Trophoblast cell (in vitro differentiated cells and primary cell): ENCODE measurements at regions not wholly inside any gene's neighbourhood (a gene's known extent, or its start where the extent isn't known, plus 50 kb on each side); places are given as distances from the start of the nearest gene placed in this dataset.

Experiments used
- DNase-seq, 2 donors: peaks; one replicate each; pipeline ENCODE4 v3.0.0-alpha.2; 2016
- H2AFZ ChIP-seq: 2 replicates; pipeline ENCODE4 v1.6.1; 2013; ENCODE audit warnings: low read length, moderate library complexity, mild to moderate bottlenecking; ENCODE audit not compliant: insufficient read depth, poor library complexity
- H2AK5ac ChIP-seq: 2 replicates; pipeline ENCODE4 v1.6.1; 2013; ENCODE audit warnings: mild to moderate bottlenecking, low read length
- H2BK120ac ChIP-seq: 2 replicates; pipeline ENCODE4 v1.6.1; 2013; ENCODE audit warnings: low read length, mild to moderate bottlenecking, moderate library complexity; ENCODE audit not compliant: insufficient read depth, poor library complexity
- H2BK12ac ChIP-seq: 2 replicates; pipeline ENCODE4 v1.6.1; 2013; ENCODE audit warnings: mild to moderate bottlenecking, low read length, moderate library complexity
- H2BK5ac ChIP-seq: 2 replicates; pipeline ENCODE4 v1.6.1; 2013; ENCODE audit warnings: low read length, low read depth, moderate library complexity, mild to moderate bottlenecking; ENCODE audit not compliant: poor library complexity
- H3K14ac ChIP-seq: 2 replicates; pipeline ENCODE4 v1.6.1; 2013; ENCODE audit warnings: mild to moderate bottlenecking, low read length
- H3K18ac ChIP-seq: 2 replicates; pipeline ENCODE4 v1.6.1; 2013; ENCODE audit warnings: mild to moderate bottlenecking, low read length
- H3K23ac ChIP-seq: 2 replicates; pipeline ENCODE4 v1.6.1; 2013; ENCODE audit warnings: low read length
- H3K27ac ChIP-seq: 2 replicates; pipeline ENCODE4 v1.5.1; 2013; ENCODE audit warnings: low read depth, mild to moderate bottlenecking, inconsistent platforms, low read length, moderate library complexity
- H3K27me3 ChIP-seq: 2 replicates; pipeline ENCODE4 v1.6.1; 2013; ENCODE audit warnings: inconsistent platforms, mild to moderate bottlenecking, low read length, moderate library complexity; ENCODE audit not compliant: insufficient read depth
- H3K36me3 ChIP-seq, 2 experiments: 1 replicate in 1 of 2; 2 replicates in 1 of 2; pipeline ENCODE4 v1.6.1; 2013; ENCODE audit warnings: low read length in 2 of 2, mild to moderate bottlenecking in 2 of 2, moderate library complexity in 1 of 2; ENCODE audit not compliant: insufficient read depth in 2 of 2, control insufficient read depth in 1 of 2
- H3K4ac ChIP-seq: 2 replicates; pipeline ENCODE4 v1.6.1; 2013; ENCODE audit warnings: low read depth, mild to moderate bottlenecking, low read length, moderate library complexity
- H3K4me1 ChIP-seq, 2 experiments: 1 replicate in 1 of 2; 2 replicates in 1 of 2; pipeline ENCODE4 v1.6.1; 2013; ENCODE audit warnings: low read length in 2 of 2, mild to moderate bottlenecking in 2 of 2, moderate library complexity in 1 of 2; ENCODE audit not compliant: insufficient read depth in 2 of 2, control insufficient read depth in 1 of 2
- H3K4me2 ChIP-seq: 2 replicates; pipeline ENCODE4 v1.6.1; 2013; ENCODE audit warnings: inconsistent platforms, mild to moderate bottlenecking, low read length, moderate library complexity
- H3K4me3 ChIP-seq: 2 replicates; pipeline ENCODE4 v1.5.1; 2013; ENCODE audit warnings: mild to moderate bottlenecking, low read depth, low read length, inconsistent platforms
- H3K79me1 ChIP-seq: one replicate; pipeline ENCODE4 v1.6.1; 2013; ENCODE audit warnings: low read length
- H3K79me2 ChIP-seq: 2 replicates; pipeline ENCODE4 v1.6.1; 2013; ENCODE audit warnings: low read length, mild to moderate bottlenecking; ENCODE audit not compliant: control insufficient read depth, insufficient read depth, poor library complexity
- H3K9ac ChIP-seq: 2 replicates; pipeline ENCODE4 v1.6.1; 2013; ENCODE audit warnings: mild to moderate bottlenecking, low read length
- H3K9me3 ChIP-seq: 2 replicates; pipeline ENCODE4 v1.6.1; 2013; ENCODE audit warnings: low read depth, mild to moderate bottlenecking, control low read depth, inconsistent platforms, low read length; ENCODE audit not compliant: insufficient read depth
- H4K12ac ChIP-seq: 2 replicates; pipeline ENCODE4 v1.6.1; 2013; ENCODE audit warnings: low read depth, mild to moderate bottlenecking, low read length, moderate library complexity
- H4K8ac ChIP-seq: 2 replicates; pipeline ENCODE4 v1.6.1; 2013; ENCODE audit warnings: low read depth, mild to moderate bottlenecking, low read length, moderate library complexity
- H4K91ac ChIP-seq: one replicate; pipeline ENCODE4 v1.6.1; 2013; ENCODE audit warnings: low read depth, mild to moderate bottlenecking, low read length, moderate library complexity
- WGBS: extraction: QIAGEN DNeasy Blood & Tissue Kit; methylation state at CpG from one replicate; pipeline ENCODE4 v1.1.7; 2013; ENCODE audit warnings: missing lambda C conversion rate; ENCODE audit not compliant: insufficient read length, insufficient coverage; ENCODE audit errors: extremely low coverage; 5-methylcytosine and 5-hydroxymethylcytosine counted together

DNA sequence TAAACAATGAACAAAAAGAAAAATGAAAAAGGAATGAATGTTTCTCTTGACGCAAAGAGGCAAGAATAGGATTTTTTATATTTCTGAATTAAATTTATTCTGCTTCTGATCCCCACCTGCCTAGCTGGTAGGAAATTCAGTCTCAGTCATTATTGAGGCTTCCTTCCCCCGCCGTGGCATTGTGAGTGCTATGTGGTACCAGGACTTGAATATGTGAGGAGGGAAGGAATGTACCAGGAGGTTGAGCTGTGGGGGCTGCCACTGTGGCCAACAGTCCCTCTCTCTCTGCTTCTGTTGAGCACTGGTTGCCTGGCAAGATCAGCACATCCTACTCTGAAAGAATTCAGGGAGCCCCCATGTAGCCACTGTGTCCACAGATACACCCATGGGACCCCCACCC lies 368.1 kb upstream of the JARID2 start:
- H3K9me3 ChIP-seq = peaks cover 1% of the 10 kb centered on the region
- H4K91ac ChIP-seq = no peak overlapping the region
- WGBS = no CpG with 5 or more reads among the region's 3 CpGs
- no peak overlapping the region for H2BK120ac ChIP-seq
- peaks cover 0 to 2% of the 10 kb centered on the region in 2 experiments for H3K4me1 ChIP-seq
- H2AFZ ChIP-seq = no peak overlapping the region
- peak overlapping the region; percentile 73 for H2BK12ac ChIP-seq
- no peak overlapping the region for H2BK5ac ChIP-seq
- H3K27ac ChIP-seq = no peak overlapping the region
- no peaks in the 10 kb centered on the region for H3K79me2 ChIP-seq
- H3K4ac ChIP-seq = peak overlapping the region; percentile 25
- H2AK5ac ChIP-seq = no peak overlapping the region
- no peak for DNase-seq
- no peaks in the 10 kb centered on the region for H3K36me3 ChIP-seq
- no peak overlapping the region for H4K12ac ChIP-seq
- no peaks in the 10 kb centered on the region for H3K27me3 ChIP-seq
- no peak overlapping the region for H3K23ac ChIP-seq
- no peak overlapping the region for H3K4me2 ChIP-seq
- H4K8ac ChIP-seq = no peak overlapping the region
- H3K14ac ChIP-seq = peak overlapping the region; percentile 22
- no peaks in the 10 kb centered on the region for H3K79me1 ChIP-seq
- no peak overlapping the region for H3K4me3 ChIP-seq
- H3K9ac ChIP-seq = no peak overlapping the region
- H3K18ac ChIP-seq = no peak overlapping the region

DNA sequence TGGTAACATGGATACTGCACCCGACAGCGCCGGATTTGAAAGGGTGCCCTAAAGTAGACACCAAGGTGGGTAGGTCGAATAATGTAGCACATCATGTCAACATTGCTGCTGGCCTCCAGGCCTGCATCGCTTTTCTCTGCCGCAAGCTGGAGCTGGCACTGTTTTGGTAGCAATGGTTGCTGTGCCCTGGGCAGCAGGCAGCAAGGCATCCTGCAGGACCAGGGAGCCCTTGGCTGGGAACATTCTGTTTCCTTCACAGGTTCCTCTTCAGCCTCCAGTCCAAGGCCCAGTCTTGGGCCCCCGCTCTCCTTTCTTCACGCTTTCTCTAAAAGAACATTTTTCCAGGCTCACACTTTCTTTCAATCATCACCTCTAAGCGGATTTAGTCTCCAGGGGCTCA lies 365.8 kb upstream of the JARID2 start:
- Histone ChIP-seq H3K9me3 (peaks cover 1% of the 10 kb centered on the region), H4K12ac (no peak overlapping the region), H3K9ac (peak overlapping the region; percentile 45), H2BK5ac (no peak overlapping the region), H3K4ac (no peak overlapping the region), H2BK12ac (no peak overlapping the region), H3K79me1 (no peaks in the 10 kb centered on the region), H3K4me3 (peak overlapping the region; percentile 23), H3K23ac (peak overlapping the region; percentile 21), H2BK120ac (no peak overlapping the region), H2AK5ac (no peak overlapping the region), H3K4me1 (peaks cover 2% of the 10 kb centered on the region in 2 experiments), H2AFZ (no peak overlapping the region), H3K79me2 (no peaks in the 10 kb centered on the region), H3K27ac (no peak overlapping the region), H3K36me3 (no peaks in the 10 kb centered on the region), H3K14ac (no peak overlapping the region), H4K8ac (no peak overlapping the region), H3K27me3 (no peaks in the 10 kb centered on the region), H3K18ac (no peak overlapping the region), H4K91ac (no peak overlapping the region), H3K4me2 (no peak overlapping the region)
- DNase-seq = no peak
- WGBS = no CpG with 5 or more reads among the region's 9 CpGs

DNA sequence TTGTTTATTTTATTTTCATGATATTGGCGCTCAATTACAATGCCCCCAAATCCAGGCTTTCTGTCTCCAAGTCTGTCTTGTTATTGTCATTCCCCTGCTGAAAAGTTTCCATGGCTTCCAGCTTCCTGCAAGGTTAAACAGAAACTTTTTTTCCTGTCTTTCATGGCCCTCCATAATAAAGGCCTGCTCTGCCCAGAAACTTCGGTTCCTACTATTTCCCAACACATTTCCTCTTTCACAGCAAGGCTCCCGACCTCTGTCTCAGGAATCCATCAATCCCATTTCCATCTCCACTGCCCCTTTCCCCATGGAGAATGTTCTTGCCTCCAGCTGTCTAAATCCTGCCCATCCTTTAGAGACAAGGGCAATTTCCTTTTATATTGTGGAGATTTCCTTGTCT lies 365.2 kb upstream of the JARID2 start:
- WGBS = no CpG with 5 or more reads among the region's 3 CpGs
- Histone ChIP-seq H3K9me3 (peaks cover 1% of the 10 kb centered on the region), H2AK5ac (no peak overlapping the region), H3K36me3 (no peaks in the 10 kb centered on the region), H3K4me1 (peaks cover 2% of the 10 kb centered on the region in 2 experiments), H3K79me1 (no peaks in the 10 kb centered on the region), H3K14ac (no peak overlapping the region), H3K79me2 (no peaks in the 10 kb centered on the region), H3K27ac (no peak overlapping the region), H3K4me2 (no peak overlapping the region), H3K9ac (no peak overlapping the region), H2BK120ac (no peak overlapping the region), H3K4ac (no peak overlapping the region), H4K91ac (no peak overlapping the region), H4K12ac (no peak overlapping the region), H3K27me3 (no peaks in the 10 kb centered on the region), H4K8ac (no peak overlapping the region), H3K18ac (no peak overlapping the region), H3K23ac (no peak overlapping the region), H2BK5ac (no peak overlapping the region), H3K4me3 (no peak overlapping the region), H2BK12ac (no peak overlapping the region), H2AFZ (no peak overlapping the region)
- DNase-seq = no peak

DNA sequence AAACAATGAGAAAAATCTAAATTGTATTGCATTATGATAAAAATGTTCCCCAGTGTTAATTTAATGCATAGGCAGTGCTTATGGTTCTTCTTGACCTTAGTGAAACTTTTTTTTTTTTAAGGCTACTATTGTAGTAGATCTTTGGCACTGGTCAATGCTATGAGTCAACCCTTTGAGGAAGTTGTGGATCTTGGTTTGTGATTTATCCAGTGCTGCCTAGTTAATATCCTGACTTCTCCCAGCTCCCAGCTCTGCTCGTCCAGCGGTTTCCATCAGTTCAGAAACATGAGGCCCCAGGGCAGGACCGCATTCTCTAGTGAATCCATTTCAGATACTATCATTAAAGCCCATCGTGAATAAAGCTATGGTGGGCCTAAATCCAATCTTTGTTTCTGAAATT lies 364.5 kb upstream of the JARID2 start:
- H4K8ac ChIP-seq = no peak overlapping the region
- H2AK5ac ChIP-seq = no peak overlapping the region
- no peaks in the 10 kb centered on the region for H3K79me2 ChIP-seq
- H2BK12ac ChIP-seq = no peak overlapping the region
- H4K12ac ChIP-seq = no peak overlapping the region
- no peak overlapping the region for H3K9ac ChIP-seq
- no peaks in the 10 kb centered on the region for H3K79me1 ChIP-seq
- H3K4me2 ChIP-seq = no peak overlapping the region
- H3K4me3 ChIP-seq = no peak overlapping the region
- H3K14ac ChIP-seq = no peak overlapping the region
- H3K18ac ChIP-seq = no peak overlapping the region
- H2AFZ ChIP-seq = no peak overlapping the region
- H2BK5ac ChIP-seq = no peak overlapping the region
- peaks cover 3% of the 10 kb centered on the region for H3K9me3 ChIP-seq
- no peaks in the 10 kb centered on the region for H3K36me3 ChIP-seq
- no peaks in the 10 kb centered on the region for H3K27me3 ChIP-seq
- H3K23ac ChIP-seq = no peak overlapping the region
- no peak for DNase-seq
- H2BK120ac ChIP-seq = no peak overlapping the region
- H3K27ac ChIP-seq = no peak overlapping the region
- no CpG with 5 or more reads among the region's 4 CpGs for WGBS
- no peak overlapping the region for H3K4ac ChIP-seq
- H4K91ac ChIP-seq = no peak overlapping the region
- H3K4me1 ChIP-seq = peaks cover 2% of the 10 kb centered on the region in 2 experiments
